Hindlimb muscle (tissue), 1 donor: ENCODE measurements at regions not wholly inside any gene's neighbourhood (a gene's known extent, or its start where the extent isn't known, plus 50 kb on each side); places are given as distances from the start of the nearest gene placed in this dataset.
"Not testable (repeated sequence)": the region's sequence is repeated elsewhere in the genome, so short reads cannot be mapped to it uniquely, and the experiment has no call there.

Experiments
- DNase-seq: peaks from one replicate; pipeline ENCODE4 v3.0.0-alpha.2; 2013

DNA sequence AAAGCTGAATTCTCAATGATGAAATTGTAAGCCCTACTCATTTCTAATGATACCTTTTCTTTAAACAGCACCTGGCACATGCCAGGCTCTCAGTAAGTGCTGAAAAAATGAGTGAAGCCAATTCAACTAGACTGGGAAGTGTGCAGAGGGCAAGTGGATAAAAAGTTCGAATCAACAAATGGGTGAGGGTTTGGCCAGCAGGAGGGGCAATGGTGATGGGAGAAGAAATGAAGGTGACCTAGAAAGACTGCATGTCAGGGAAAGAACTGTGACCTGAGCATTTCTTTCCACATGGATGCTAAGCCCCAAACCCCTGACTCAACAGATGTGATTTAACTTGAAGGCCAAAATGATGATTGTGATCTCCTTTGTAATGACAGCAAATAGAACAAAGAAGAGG lies 54.6 kb downstream of the DKK1 start:
- no peak for DNase-seq

DNA sequence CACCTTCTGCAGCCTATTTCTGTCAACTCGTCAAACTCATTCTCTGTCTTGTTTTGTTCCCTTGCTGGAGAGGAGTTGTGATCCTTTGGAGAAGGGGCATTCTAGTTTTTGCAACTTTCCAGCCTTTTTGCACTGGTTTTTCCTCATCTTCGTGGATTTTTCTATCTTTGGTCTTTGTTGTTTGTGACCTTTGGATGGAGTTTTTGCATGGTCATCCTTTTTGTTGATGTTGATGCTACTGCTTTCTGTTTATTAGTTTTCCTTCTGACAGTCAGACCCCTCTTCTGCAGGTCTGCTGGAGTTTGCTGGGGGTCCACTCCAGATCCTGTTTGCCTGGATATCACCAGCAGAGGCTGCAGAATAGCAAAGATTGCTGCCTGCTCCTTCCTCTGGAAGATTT lies 60.1 kb downstream of the DKK1 start:
- DNase-seq = not testable (repeated sequence)

DNA sequence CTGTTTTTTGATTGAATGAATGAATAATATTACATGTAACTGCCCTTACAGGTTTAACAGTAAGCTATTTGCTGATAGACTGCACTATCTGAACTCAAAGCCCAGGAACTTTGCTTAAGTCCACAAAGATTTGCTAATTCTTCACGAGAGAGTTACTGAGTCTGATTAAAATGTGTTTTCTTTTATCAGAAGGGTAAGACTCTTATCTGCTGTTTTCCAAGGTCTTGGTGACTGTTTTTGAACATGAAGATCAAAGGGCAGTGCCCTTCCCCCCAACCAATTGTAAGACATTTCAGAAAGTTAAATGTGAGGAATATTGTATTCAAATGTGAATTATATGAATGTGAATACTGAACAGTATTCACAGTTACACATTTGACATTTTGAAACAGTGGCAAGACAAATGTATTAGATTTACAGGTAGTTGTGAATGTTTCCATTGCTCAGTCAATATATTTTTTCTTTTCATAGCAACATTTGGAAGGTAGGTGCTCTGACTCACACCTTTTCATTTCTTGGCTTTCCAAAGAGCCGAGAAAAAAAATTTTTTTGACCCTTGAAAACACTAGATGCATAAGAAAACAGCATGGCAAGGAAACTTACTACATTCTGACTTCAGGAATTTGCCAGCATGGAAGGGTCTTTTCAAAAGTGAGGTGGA lies 62.7 kb downstream of the DKK1 start:
- no peak for DNase-seq

DNA sequence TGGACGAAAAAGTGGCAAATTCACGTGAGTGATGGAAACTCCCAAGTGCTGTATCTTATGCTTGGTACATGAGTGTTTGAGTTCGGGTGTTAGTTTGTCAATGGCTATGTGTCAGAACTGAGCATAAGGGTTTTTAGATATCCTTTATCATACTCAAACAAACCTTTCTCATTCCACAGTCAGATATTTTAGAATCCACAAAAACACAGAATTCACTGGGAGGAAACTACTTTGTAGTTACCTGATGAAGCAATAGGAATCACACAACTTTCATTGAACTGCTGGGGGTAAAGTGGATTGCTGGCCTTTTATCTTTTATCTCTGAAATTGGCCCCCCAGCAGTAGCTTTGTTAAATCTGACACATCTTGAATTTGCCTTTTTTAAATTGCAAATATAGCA lies 64.0 kb downstream of the DKK1 start:
- no peak for DNase-seq

DNA sequence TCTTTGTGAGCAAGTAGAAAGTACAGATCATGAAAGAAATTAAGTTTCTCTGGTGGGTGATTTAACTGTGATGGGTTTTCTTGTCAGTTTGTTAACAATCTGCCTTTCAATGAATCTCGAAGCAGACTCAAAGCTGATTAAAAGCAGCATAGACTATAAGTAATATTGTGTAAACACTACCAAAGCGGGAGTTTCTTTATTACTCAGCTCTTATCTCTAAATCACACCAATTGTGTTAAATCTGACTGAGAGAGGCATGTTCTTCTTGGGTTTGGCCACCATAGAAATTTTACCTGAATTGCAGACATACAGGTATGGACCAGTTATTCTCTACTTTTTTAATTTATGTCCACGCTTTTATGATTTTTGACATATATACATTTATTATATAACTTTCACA lies 65.2 kb downstream of the DKK1 start:
- DNase-seq = no peak

GRCh38 chr10:52383088-52383487 lies 69.0 kb downstream of the DKK1 start:
- no peak for DNase-seq

DNA sequence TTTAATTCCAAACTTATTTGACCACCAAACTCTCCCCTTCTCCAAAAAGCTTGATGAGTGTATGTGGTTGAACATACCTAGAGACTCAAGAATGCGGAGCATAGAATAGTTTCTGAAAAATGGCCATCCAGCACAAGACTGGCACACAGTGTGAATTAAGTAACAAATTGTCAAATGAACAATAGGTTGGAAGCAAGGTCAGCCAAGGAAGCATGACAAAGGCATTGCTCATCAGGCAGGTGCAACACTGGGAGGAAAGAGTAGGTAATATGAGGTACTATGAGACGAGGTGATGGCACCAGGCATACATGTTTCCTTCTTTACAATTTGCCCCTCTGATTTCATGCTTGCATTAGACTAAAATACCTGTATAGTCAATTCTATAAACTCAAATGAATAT lies 73.7 kb downstream of the DKK1 start:
- no peak for DNase-seq

- no peak for DNase-seq
These were observed 76.3 kb downstream of the DKK1 start for GRCh38 chr10:52390388-52390787.

- no peak for DNase-seq
These were observed 78.0 kb downstream of the DKK1 start for GRCh38 chr10:52391927-52392602.

GRCh38 chr10:52394246-52394645 lies 80.2 kb downstream of the DKK1 start:
- no peak for DNase-seq

- no peak for DNase-seq
These were observed 86.5 kb downstream of the DKK1 start for GRCh38 chr10:52400562-52400961.

GRCh38 chr10:52403801-52404200 lies 89.7 kb downstream of the DKK1 start:
- DNase-seq = not testable (repeated sequence)

- no peak for DNase-seq
These were observed 95.1 kb downstream of the DKK1 start for GRCh38 chr10:52409195-52409594.

DNA sequence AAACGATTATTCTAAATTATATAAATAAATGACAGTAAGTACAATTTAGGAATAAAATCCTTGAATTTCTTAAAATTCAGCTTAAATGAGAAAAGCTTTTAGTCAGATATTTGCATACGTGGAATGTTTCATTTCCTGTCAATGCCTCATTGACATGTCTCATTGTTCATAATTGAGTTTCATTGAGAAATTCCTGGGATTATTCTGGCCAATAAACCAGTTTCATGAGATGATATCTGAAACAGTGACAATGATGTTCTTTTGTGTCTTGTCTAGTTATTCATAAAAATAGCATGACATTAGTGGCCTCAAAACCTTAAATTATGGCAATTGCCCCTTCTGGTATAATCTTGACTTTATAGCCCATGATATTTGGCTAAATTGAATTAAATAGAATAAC lies 95.8 kb downstream of the DKK1 start:
- no peak for DNase-seq

DNA sequence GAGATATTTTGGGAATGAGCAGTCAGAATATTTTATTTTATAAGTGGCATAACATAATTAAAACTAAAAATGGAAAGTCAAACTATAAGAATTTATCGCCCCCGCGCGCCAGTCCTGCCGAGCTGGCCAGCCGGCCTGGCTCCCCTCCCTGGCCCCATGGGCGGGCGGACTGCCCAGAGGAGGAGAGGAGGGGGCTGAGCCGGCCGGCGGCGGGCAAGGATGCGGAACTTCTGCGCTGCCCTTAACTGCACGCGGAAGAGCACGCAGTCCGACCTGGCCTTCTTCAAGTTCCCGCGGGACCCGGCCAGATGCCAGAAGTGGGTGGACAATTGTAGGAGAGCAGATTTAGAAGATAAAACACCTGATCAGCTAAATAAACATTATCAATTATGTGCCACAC lies 96.8 kb downstream of the DKK1 start:
- DNase-seq = no peak

GRCh38 chr10:52419281-52419680 lies 105.2 kb downstream of the DKK1 start:
- DNase-seq = no peak

GRCh38 chr10:52420656-52421055 lies 106.6 kb downstream of the DKK1 start:
- DNase-seq = no peak

- DNase-seq = no peak
These were observed 109.3 kb downstream of the DKK1 start for GRCh38 chr10:52423369-52423768.

DNA sequence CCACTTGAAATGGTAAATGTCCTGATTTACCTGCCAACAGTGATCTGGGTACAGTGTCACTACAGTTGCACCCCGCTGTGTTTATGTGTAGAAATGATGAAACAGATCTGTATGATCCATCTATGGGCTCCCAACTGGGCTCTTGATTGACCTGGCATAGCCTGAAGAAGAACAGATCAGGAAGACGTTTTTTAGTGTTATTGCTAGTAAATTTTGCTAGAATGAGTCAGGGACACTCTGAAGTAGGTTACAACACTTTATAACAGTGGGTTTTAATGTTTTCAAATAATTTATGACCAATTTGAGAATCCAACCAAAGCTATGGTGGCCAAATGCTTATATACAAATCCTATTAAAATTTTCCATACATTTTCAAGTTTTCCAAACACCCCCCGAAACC lies 110.3 kb downstream of the DKK1 start:
- no peak for DNase-seq

DNA sequence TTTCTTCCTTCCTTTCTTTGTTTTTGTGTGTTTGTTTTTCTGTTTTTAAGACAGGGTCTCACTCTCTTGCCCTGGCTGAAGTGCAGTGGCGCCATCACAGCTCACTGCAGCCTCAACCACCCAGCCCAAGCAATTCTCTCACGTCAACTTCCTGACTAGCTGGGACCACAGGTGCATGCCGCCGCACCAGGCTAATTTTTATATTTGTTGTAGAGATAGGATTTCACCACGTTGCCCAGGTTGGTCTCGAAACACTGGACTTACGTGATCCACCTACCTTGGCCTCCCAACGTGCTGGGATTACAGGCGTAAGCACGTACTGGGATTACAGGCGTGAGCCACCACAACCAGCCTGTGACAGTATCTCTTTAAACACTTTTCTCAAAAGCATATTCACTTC lies 120.7 kb downstream of the DKK1 start:
- DNase-seq = no peak

- no peak for DNase-seq
These were observed 122.6 kb downstream of the DKK1 start for GRCh38 chr10:52436664-52437063.

GRCh38 chr10:52437205-52437646 lies 123.1 kb downstream of the DKK1 start:
- DNase-seq = no peak

DNA sequence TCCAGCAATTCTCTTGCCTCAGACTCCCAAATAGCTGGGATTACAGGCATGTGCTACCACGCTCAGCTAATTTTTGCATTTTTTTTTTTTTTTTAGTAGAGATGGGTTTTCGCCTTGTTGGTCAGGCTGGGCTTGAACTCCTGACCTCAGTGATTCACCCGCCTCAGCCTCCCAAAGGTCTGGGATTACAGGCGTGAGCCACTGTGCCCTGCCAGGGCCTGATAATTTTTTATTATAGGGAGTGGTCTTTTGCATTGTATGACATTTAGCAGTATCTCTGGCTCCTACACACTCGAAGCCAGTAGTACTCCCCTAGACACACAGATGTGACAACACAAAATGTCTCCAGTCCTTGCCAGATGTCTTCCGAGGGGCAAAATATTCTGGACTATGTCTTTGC lies 124.0 kb downstream of the DKK1 start:
- DNase-seq = no peak

- no peak for DNase-seq
These were observed 126.7 kb downstream of the DKK1 start for GRCh38 chr10:52440612-52441285.
